H9 (cell line): ENCODE measurements at regions not wholly inside any gene's neighbourhood (a gene's known extent, or its start where the extent isn't known, plus 50 kb on each side); places are given as distances from the start of the nearest gene placed in this dataset.

Experiments used
- DNase-seq: peaks from one replicate; pipeline ENCODE4 v3.0.0-alpha.2; 2017
- H2AFZ ChIP-seq: one replicate; pipeline ENCODE4 v1.6.1; 2013; ENCODE audit warnings: mild to moderate bottlenecking, low read length, control low read depth, moderate library complexity
- H2AK5ac ChIP-seq: 2 replicates; pipeline ENCODE4 v1.6.1; 2013; ENCODE audit warnings: low read length, control low read depth, mixed read lengths; ENCODE audit not compliant: insufficient read length
- H2BK120ac ChIP-seq: one replicate; pipeline ENCODE4 v1.6.1; 2013; ENCODE audit warnings: low read depth, mild to moderate bottlenecking, low read length, control low read depth, inconsistent platforms; ENCODE audit not compliant: poor library complexity, severe bottlenecking
- H2BK12ac ChIP-seq: 2 replicates; pipeline ENCODE4 v1.6.1; 2013; ENCODE audit warnings: low read length, control low read depth, mixed read lengths, low read depth; ENCODE audit not compliant: insufficient read length
- H2BK15ac ChIP-seq: 2 replicates; pipeline ENCODE4 v1.6.1; 2013; ENCODE audit warnings: low read depth, low read length, control low read depth
- H2BK20ac ChIP-seq: one replicate; pipeline ENCODE4 v1.6.1; 2013; ENCODE audit warnings: low read depth, mild to moderate bottlenecking, low read length, control low read depth, inconsistent platforms; ENCODE audit not compliant: poor library complexity, severe bottlenecking
- H2BK5ac ChIP-seq: 2 replicates; pipeline ENCODE4 v1.6.1; 2013; ENCODE audit warnings: low read length, control low read depth, mixed read lengths; ENCODE audit not compliant: insufficient read length
- H3K14ac ChIP-seq: 2 replicates; pipeline ENCODE4 v1.6.1; 2013; ENCODE audit warnings: low read length, control low read depth; ENCODE audit not compliant: insufficient read depth
- H3K18ac ChIP-seq: 2 replicates; pipeline ENCODE4 v1.6.1; 2013; ENCODE audit warnings: low read depth, mild to moderate bottlenecking, mixed read lengths, low read length, control low read depth; ENCODE audit not compliant: insufficient read length
- H3K23ac ChIP-seq: 2 replicates; pipeline ENCODE4 v1.6.1; 2013; ENCODE audit warnings: low read length, control low read depth, mixed read lengths, low read depth; ENCODE audit not compliant: insufficient read length
- H3K23me2 ChIP-seq: 2 replicates; pipeline ENCODE4 v1.6.1; 2013; ENCODE audit warnings: low read depth, mild to moderate bottlenecking, mixed read lengths, low read length, control low read depth; ENCODE audit not compliant: insufficient read length, poor library complexity, severe bottlenecking
- H3K27ac ChIP-seq: 2 replicates; pipeline ENCODE4 v1.5.1; 2013; ENCODE audit warnings: low read length, control low read depth, mixed read lengths, low read depth; ENCODE audit not compliant: insufficient read length
- H3K27me3 ChIP-seq: 2 replicates; pipeline ENCODE4 v1.6.1; 2013; ENCODE audit warnings: low read length, control low read depth, inconsistent platforms; ENCODE audit not compliant: insufficient read depth
- H3K4ac ChIP-seq: 2 replicates; pipeline ENCODE4 v1.6.1; 2013; ENCODE audit warnings: low read depth, mild to moderate bottlenecking, control low read depth, inconsistent platforms, low read length, moderate library complexity
- H3K4me1 ChIP-seq: 2 replicates; pipeline ENCODE4 v1.6.1; 2013; ENCODE audit warnings: low read length, control low read depth, inconsistent platforms; ENCODE audit not compliant: insufficient read depth
- H3K4me2 ChIP-seq: 2 replicates; pipeline ENCODE4 v1.6.1; 2013; ENCODE audit warnings: low read length, control low read depth, mixed read lengths; ENCODE audit not compliant: insufficient read length, insufficient read depth
- H3K56ac ChIP-seq: 2 replicates; pipeline ENCODE4 v1.6.1; 2013; ENCODE audit warnings: low read depth, mild to moderate bottlenecking, mixed read lengths, low read length, control low read depth; ENCODE audit not compliant: insufficient read length
- H3K79me1 ChIP-seq: 2 replicates; pipeline ENCODE4 v1.6.1; 2013; ENCODE audit warnings: low read depth, mild to moderate bottlenecking, moderate library complexity, low read length, control low read depth, inconsistent platforms; ENCODE audit not compliant: insufficient read depth, poor library complexity, severe bottlenecking
- H3K79me2 ChIP-seq: 2 replicates; pipeline ENCODE4 v1.6.1; 2013; ENCODE audit warnings: low read length, control low read depth, inconsistent platforms; ENCODE audit not compliant: insufficient read depth
- H3K9ac ChIP-seq: 2 replicates; pipeline ENCODE4 v1.6.1; 2013; ENCODE audit warnings: low read length, control low read depth, mixed read lengths; ENCODE audit not compliant: insufficient read length; ENCODE audit errors: extremely low read depth
- H3K9me3 ChIP-seq: one replicate; pipeline ENCODE4 v1.6.1; 2013; ENCODE audit warnings: low read depth, low read length, inconsistent platforms; ENCODE audit not compliant: control insufficient read depth
- H3T11ph ChIP-seq: one replicate; pipeline ENCODE4 v1.6.1; 2013; ENCODE audit warnings: mild to moderate bottlenecking, low read length, control low read depth, inconsistent platforms
- H4K20me1 ChIP-seq: one replicate; pipeline ENCODE4 v1.6.1; 2013; ENCODE audit not compliant: control insufficient read depth, insufficient read length, insufficient read depth
- H4K5ac ChIP-seq: 2 replicates; pipeline ENCODE4 v1.6.1; 2013; ENCODE audit warnings: low read depth, mild to moderate bottlenecking, mixed read lengths, low read length, control low read depth; ENCODE audit not compliant: insufficient read length
- H4K8ac ChIP-seq: replicated peaks from 2 replicates; pipeline ENCODE4 v1.6.1; 2013; ENCODE audit warnings: low read length, control low read depth, mixed read lengths, low read depth; ENCODE audit not compliant: insufficient read length
- H4K91ac ChIP-seq: 2 replicates; pipeline ENCODE4 v1.6.1; 2013; ENCODE audit warnings: low read depth, mild to moderate bottlenecking, moderate library complexity, mixed read lengths, low read length, control low read depth; ENCODE audit not compliant: insufficient read length
- H3K27ac Mint-ChIP-seq, 3 experiments: 2 replicates in 2 of 3; 3 replicates in 1 of 3; pipeline ENCODE4 v1.8.0; 2020 to 2021; ENCODE audit warnings: mixed read lengths in 3 of 3, mild to moderate bottlenecking in 1 of 3, moderate library complexity in 1 of 3
- H3K27me3 Mint-ChIP-seq: 2 replicates; pipeline ENCODE4 v1.8.0; 2021; ENCODE audit warnings: low read depth, mild to moderate bottlenecking, moderate library complexity, mixed read lengths
- H3K36me3 Mint-ChIP-seq, 3 experiments: 2 replicates in 2 of 3; 3 replicates in 1 of 3; pipeline ENCODE4 v1.8.0; 2020 to 2021; ENCODE audit warnings: low read depth in 3 of 3, mixed read lengths in 3 of 3; ENCODE audit not compliant: insufficient read depth in 1 of 3
- H3K4me1 Mint-ChIP-seq, 2 experiments: 2 replicates each; pipeline ENCODE4 v1.8.0; 2020; ENCODE audit warnings: mixed read lengths in 2 of 2
- H3K4me3 Mint-ChIP-seq, 2 experiments: 2 replicates in 1 of 2; 3 replicates in 1 of 2; pipeline ENCODE4 v1.8.0; 2020 to 2021; ENCODE audit warnings: mild to moderate bottlenecking in 2 of 2, mixed read lengths in 2 of 2, moderate library complexity in 1 of 2
- H3K9me3 Mint-ChIP-seq, 2 experiments: 2 replicates in 1 of 2; 3 replicates in 1 of 2; pipeline ENCODE4 v1.8.0; 2020; ENCODE audit warnings: mild to moderate bottlenecking in 2 of 2, mixed read lengths in 2 of 2, moderate library complexity in 1 of 2
- WGBS: extraction: QIAGEN DNeasy Blood & Tissue Kit; methylation state at CpG from one replicate; pipeline ENCODE4 v1.1.7; 2013; ENCODE audit warnings: missing lambda C conversion rate, low lambda C conversion rate, mixed read lengths; ENCODE audit not compliant: insufficient read length; ENCODE audit errors: extremely low coverage; 5-methylcytosine and 5-hydroxymethylcytosine counted together
- TF ChIP-seq, protein P1 (sequence below): fragments of 200-600 bp; sonication (generic); conservative IDR thresholded peaks from 3 replicates; pipeline ENCODE4 v1.8.0; 2021; ENCODE audit warnings: antibody characterized with exemption, mild to moderate bottlenecking

GRCh38 chr5:25094219-25094618, 449.4 kb upstream of the CDH10 start:
- H3K4me1 ChIP-seq: no peaks in the 10 kb centered on the region
- no CpG with 5 or more reads among the region's 2 CpGs for WGBS
- no peaks in the 10 kb centered on the region for H4K20me1 ChIP-seq
- no peaks in the 10 kb centered on the region for H3K79me1 ChIP-seq
- no peak overlapping the region for H2AFZ ChIP-seq
- H3K4me2 ChIP-seq: no peak overlapping the region
- Mint-ChIP-seq H3K27ac (no peak overlapping the region), H3K4me3 (no peak overlapping the region), H3K4me1 (no peaks in the 10 kb centered on the region), H3K36me3 (no peaks in the 10 kb centered on the region), H3K9me3 (no peaks in the 10 kb centered on the region), H3K27me3 (no peaks in the 10 kb centered on the region)
- H3K18ac ChIP-seq: no peak overlapping the region
- H3K4ac ChIP-seq: no peak overlapping the region
- H3K27ac ChIP-seq: no peak overlapping the region
- H3K27me3 ChIP-seq: no peaks in the 10 kb centered on the region
- no peak overlapping the region for H4K91ac ChIP-seq
- no peak overlapping the region for H2BK12ac ChIP-seq
- H2AK5ac ChIP-seq: no peak overlapping the region
- no peak overlapping the region for H2BK15ac ChIP-seq
- no peak overlapping the region for H2BK120ac ChIP-seq
- no peaks in the 10 kb centered on the region for H3K9me3 ChIP-seq
- no peak overlapping the region for H4K5ac ChIP-seq
- no peak overlapping the region for H2BK5ac ChIP-seq
- H3K56ac ChIP-seq: no peak overlapping the region
- TF ChIP-seq, protein P1, sequence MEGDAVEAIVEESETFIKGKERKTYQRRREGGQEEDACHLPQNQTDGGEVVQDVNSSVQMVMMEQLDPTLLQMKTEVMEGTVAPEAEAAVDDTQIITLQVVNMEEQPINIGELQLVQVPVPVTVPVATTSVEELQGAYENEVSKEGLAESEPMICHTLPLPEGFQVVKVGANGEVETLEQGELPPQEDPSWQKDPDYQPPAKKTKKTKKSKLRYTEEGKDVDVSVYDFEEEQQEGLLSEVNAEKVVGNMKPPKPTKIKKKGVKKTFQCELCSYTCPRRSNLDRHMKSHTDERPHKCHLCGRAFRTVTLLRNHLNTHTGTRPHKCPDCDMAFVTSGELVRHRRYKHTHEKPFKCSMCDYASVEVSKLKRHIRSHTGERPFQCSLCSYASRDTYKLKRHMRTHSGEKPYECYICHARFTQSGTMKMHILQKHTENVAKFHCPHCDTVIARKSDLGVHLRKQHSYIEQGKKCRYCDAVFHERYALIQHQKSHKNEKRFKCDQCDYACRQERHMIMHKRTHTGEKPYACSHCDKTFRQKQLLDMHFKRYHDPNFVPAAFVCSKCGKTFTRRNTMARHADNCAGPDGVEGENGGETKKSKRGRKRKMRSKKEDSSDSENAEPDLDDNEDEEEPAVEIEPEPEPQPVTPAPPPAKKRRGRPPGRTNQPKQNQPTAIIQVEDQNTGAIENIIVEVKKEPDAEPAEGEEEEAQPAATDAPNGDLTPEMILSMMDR: no peak
- no peak overlapping the region for H4K8ac ChIP-seq
- no peaks in the 10 kb centered on the region for H3K79me2 ChIP-seq
- no peak overlapping the region for H3K9ac ChIP-seq
- no peaks in the 10 kb centered on the region for H3K23me2 ChIP-seq
- DNase-seq: no peak
- H2BK20ac ChIP-seq: no peak overlapping the region
- H3T11ph ChIP-seq: no peak overlapping the region
- no peak overlapping the region for H3K14ac ChIP-seq
- no peak overlapping the region for H3K23ac ChIP-seq
